ENCODE measurements at regions not wholly inside any gene's neighbourhood (a gene's known extent, or its start where the extent isn't known, plus 50 kb on each side); places are given as distances from the start of the nearest gene placed in this dataset.

DNA sequence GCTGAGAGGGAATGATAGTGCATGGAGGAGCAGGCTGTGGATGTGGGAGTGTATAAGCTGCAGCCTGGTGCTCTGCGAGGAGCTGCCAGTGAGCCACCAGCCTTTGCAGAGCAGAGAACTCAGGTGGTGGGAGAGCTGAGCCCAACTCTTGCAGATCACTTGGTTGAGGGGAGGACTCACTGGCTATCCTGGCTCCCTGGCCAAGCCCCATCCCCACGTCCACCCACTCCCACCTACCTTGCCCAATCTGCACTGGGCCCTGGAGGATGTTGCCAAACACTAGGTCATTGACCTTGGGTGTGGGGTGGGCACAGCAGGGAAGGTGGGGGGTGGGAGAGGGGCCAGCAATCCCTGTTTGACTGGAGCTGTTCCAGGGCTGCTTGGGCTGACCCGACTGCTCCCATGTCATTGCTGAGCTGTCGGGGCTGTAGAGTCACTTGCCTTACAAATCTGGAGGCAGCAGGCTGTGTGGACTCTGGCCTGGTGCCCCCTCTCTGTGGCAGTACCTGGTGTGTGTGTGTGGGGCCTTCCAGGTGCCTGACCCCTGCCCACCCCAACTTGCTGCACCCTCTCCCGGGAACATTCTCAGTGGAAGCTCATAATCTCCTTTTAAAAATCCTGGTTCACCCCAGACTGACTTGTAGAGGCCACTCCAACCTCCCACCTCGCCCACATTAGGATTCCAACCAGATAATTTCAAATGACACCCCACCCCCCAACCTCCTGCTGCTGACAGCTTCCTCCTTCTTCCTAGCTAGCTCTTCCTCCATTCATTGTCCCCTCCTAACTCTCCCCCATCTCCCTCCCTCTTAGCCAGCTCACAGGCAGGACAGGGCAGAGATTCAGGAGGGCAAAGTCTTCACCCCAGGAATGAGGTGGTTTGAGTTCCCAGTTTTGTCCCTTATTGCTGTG lies 162.3 kb downstream of the MRPL14 start:
- no peak for DNase-seq

DNA sequence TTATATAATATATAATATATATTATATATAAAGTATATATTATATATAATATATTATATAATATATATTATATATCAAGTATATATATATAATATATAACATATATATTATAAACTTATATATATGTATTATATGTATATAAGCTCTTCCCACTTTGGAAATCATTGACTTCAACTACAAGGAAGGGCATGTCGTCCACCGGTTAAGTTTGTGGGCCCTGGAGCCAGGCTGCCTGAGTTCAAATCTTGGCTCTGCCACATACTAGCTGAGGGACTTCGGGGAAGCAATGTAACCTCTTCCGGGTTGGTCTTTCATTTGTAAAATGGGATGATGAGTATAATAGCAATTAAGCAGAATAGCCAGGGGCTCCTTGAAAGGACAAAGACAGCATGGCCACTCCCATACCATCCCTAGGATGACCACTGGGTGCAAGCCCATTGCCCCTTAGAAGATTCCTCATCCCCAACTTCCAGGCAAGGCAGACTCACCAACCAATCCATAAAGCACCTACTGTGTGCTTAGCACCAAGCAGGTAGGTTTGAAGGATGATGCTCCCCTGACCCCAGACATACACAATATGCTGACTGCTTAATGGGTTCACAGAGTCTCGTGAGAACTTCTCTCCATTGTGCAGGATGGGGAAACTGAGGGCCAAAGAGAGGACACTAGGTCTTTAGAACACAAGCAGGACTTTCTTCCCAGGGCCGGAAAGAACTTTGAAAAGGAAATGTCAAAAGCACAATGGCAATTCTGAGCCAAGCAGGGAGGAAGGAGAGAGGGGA lies 163.2 kb downstream of the MRPL14 start:
- DNase-seq = no peak

DNA sequence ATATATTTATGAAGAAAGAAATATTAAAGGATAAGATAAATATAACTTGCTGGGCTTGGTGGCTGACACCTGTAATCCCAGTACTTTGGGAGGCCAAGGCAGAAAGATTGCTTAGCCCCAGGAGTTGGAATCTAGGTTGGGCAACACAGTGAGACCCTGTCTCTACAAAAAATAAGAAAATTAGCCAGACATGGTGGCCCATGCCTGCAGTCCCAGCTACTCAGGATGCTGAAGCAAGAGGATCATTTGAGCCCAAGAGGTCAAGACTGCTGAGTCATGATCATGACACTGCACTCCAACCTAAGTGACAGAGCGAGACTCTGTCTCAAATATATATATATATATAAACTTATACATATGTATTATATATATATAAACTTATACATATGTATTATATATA lies 164.0 kb downstream of the MRPL14 start:
- no peak for DNase-seq

DNA sequence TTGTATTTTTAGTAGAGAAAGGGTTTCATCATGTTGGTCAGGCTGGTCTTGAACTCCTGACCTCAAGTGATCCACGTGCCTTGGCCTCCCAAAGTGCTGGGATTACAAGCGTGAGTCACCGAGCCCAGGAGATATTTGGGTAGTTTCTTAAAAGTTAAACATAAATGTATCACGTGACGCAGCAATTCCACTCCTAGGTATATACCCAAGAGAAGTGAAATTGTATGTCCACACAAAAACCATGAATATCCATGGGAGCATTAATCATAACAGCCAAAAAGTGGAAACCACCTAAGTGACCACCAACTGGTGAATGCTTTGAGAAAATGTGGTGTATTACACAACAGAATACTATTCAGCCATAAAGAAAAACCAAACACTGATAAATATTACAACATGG lies 164.8 kb downstream of the MRPL14 start:
- no peak for DNase-seq

DNA sequence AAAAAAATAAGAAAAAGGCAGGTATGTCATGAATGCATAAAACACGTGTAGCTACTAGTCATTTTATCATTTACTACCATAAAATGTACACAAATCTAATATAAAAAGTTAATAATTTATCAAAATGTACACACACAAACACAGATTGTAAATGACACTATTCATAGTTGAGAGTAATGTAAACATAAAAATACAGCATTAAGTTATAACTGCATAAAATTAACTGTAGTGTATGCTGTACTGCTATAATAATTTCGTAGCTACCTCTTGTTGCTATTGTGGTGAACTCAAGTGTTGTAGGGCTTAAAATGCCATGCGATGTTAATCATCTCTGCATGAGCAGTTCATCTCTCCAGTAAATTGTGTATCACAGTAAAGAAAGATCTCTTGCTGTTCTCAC lies 170.0 kb downstream of the MRPL14 start:
- DNase-seq = no peak

DNA sequence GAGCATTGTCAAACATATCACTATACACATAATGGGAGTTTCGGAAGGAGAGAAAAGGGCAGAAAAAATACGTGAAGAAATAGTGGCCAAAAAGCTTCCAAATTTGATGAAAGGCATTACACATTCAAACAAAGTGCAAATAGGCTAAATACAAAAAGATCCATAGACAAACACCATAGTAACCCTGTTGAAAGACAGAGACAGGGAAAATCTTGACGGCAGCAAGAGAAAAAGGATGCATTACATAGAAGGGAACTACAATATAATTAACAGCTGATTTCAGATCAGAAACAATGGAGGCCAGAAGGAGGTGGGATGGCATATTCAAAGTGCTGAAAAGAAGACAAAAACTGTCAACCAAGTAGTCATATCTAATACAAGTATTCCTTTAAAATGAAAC lies 170.8 kb downstream of the MRPL14 start:
- no peak for DNase-seq

DNA sequence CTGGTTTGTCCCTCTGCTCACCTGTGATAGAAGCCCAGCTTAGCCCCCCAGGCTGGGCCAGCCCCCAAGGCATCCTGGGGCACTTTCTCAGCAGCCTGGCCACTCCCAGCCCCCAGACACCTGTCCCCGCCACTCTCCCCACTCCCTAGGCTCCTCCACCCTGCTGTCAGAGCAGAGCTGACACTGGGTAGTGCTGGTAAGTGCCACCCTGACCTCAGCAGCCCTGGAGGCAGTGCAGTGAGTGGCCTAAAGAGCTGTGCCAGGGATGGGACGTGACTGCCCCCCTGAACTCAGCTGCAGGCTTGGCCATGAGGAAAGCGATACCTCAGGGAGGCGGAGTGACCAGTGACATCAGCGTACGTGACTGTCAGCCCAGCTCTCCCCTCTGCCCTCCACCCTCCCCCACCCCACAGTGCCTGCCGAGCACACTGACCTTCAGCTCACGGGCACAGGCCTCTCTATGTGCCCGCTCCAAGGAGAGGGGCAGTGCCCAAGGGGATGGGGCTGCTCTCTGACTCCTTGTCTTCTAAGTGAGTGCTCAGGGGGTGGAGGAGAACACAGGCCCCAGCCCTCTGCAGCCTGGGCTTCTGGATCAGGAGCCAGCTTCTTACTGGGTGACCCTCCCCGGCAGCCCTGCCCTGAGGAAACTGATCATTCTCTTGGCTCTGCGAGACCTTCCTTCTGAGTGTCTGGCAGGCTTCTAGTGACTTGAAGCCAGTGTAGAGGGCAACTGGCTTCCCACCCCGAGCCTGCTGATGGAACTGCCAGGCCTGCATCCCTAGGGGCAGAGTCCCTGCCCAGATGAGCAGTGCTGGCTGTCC lies 172.7 kb downstream of the MRPL14 start:
- no peak for DNase-seq

DNA sequence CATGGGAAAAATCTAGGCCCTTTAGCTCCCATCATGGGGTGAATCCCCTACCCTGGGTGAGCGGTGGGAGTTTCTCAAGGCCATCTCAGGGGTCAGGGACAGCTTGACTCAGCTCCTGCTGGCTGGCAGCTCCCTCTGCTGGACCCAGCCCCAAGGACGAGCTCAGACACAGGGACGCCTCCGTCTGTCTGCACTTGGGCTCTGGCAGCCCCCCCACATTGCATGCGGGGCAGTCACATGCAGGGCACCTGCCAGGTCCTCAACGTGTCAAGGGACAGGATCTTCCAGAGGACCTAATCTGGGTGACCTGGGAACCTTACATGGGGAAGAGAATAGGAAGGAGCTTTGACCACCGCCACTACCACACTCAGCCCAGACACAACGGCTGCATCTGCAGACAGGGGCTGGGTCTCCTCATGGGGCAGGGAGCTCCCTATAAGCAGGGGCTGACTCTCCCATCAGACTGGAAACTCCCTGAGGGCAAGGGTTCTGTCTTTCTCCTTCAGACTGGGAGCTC lies 173.4 kb downstream of the MRPL14 start:
- no peak for DNase-seq

DNA sequence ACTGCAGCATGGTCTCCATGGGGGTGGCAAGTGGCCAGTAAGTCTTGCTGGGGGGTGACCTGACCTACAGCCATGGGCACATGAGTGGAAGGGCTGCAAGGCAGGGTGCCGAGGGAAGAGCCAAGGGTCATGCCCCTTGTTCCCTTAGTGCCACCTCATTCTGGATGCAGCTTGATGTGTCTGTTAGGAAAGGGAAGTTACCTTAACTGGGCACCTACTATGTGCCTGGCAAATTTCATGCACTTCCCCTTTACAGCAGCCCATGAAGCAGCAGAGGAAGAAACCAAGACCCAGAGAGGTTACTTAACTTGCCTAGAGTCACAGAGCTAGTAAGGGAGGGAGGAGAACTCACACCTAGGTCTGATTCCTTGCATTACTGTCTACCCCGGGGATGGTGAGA lies 174.0 kb downstream of the MRPL14 start:
- DNase-seq = no peak

DNA sequence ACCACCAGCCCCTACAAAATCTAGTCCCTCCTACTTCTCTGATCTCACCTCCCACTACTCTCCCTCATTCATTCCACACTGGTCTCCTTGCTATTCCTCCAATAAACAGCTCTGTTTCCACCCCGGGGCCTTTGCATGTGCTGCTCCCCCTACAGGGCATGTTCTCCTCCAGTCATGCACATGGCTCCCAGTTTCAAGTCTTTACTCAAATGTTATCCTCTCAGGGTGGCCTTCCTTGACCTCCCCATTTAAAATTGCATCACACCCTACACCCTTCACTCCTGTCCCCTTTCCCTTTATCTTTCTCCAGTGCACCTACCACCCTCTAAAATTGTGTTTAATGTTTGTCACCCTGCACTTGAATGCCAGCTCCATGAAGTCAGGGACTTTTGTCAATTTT lies 174.5 kb downstream of the MRPL14 start:
- DNase-seq = no peak

DNA sequence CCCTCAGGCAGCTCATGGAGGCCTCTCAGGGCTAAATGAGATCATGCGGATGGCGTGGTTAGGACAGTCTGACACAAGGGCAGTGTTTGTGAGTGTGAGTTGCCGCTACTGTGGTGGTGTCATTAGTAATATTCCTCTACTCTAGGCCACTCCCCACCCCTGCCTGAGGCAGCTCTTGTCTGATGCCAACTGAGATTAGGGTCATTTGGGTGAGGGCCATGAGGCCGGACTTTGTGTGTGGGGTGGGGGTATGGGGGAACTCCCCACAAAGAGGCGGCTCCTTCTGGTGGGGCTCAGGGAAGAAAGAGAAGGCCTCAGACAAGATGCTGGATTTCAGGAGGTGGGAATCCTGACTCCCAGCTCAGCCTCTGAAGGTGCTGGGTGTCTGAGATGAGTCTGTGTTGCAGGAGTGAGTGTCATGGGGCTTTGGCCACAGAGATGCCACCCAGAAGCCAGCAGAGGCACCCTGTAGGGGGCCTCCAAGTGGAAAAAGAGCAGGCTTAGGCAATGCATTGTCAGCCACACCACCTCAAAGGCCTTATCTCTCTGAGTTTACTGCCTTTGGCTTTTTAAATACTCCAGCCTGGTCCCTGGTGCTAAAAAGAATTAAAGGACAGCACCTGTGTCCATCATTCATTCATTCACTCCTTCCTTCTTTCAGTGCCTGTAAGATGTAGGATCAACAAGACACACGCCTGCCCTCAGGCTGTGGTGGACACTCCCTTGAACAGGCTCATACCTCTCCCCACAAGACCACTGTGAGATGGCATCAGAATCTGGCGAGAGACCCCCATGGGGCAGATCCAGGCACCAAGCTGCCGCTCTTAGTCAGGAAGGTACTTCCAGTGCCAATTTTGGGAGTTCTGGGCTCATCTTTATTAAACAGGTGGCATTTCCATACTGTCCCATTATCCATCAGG lies 175.2 kb downstream of the MRPL14 start:
- no peak for DNase-seq

DNA sequence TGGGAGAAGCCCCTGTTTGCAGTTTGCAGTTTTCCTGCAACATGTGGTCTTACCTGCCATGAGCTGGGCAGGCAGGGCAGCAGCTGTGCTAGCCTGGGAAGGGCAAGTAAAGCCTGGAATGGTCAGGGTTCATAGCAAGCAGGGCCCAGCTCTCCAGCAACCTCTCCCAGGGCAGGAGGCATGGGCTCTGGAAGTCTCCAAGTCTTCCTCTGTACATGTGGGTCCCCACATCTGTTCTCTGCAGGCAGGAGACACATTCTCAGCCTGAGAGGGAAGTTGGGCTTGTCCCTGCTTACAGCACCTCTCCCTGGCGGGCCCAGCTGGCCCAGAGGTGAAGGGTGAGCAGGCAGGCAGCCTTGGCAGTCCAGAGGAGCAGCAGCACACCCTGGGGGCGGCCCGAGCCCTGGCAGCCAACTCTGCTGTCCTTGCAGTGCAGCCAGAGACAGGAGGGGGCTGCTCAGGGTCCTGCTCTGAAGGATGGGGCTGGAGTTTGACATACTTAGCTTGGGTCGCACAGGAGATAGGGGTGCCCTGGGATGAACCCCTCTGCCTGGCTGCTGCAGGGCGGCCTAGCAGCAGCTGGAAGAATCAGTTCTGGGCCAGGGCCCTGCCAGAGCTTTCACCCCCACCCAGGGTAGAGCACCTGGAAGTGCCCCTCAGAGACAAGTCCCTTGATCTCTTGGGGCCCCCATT lies 176.0 kb downstream of the MRPL14 start:
- DNase-seq = no peak

DNA sequence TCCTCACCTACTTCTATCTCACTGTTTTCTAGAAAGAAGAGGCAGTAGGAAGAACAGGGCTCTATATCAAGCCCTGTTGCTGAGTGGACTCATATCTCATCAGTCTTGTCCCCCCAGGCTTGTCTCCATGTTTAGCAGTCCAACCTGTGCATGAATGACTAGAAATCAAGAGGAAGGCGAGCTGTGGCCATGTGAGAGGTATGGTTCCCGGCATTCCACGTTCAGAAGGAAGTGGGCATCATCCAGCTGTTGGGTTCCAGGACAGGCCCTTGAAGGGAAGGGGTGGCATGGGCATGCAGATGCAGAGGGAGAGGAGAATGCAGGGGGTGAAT lies 176.6 kb downstream of the MRPL14 start:
- DNase-seq = no peak

DNA sequence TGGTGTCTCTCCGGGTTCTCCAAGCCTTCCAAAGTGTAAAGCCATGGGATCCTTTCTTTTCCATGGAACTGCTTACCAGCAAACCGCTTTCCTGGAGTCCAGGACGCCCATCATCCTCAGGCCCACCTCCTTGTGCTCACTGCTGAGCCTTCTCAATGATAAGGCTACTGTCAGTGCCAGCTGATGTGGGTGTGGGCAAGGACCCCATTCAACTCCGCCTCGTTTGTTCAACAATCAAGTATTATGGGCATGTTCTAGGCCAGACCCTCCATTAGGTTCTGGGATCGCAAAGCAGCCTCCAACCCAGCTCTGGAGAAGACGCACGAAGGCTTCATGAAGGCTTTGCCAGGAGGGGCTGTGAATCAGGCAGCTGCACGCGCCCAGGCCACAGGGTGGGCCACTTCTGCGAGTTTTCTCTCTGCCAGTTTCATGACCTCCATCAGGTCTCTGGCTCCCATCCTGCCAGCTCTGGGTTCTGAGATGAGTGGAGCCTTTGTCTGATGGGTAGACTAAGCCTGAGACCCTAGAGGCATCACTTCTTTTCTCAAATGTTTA lies 177.1 kb downstream of the MRPL14 start:
- DNase-seq = no peak

DNA sequence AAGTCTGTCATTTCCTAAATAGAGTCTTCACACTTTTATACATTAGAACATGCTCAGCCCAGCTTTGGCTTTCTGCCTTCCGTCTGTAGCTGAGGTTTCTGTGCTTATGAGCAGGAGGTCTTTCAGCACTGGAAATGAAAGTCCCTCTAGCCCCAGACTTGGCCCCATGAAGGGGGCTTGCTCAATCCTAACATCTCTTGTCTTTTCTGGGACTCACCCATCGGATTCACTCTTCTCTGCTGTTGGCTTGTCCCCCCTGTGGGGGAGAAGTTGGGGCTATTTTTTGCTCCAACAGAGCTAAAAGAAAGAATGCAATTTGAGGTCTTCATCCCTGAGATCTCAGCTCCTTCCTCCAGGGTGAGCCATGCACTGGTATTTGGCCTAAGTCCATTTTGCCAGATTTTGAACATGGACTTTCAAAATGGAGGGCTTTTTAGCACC lies 177.7 kb downstream of the MRPL14 start:
- DNase-seq = no peak

DNA sequence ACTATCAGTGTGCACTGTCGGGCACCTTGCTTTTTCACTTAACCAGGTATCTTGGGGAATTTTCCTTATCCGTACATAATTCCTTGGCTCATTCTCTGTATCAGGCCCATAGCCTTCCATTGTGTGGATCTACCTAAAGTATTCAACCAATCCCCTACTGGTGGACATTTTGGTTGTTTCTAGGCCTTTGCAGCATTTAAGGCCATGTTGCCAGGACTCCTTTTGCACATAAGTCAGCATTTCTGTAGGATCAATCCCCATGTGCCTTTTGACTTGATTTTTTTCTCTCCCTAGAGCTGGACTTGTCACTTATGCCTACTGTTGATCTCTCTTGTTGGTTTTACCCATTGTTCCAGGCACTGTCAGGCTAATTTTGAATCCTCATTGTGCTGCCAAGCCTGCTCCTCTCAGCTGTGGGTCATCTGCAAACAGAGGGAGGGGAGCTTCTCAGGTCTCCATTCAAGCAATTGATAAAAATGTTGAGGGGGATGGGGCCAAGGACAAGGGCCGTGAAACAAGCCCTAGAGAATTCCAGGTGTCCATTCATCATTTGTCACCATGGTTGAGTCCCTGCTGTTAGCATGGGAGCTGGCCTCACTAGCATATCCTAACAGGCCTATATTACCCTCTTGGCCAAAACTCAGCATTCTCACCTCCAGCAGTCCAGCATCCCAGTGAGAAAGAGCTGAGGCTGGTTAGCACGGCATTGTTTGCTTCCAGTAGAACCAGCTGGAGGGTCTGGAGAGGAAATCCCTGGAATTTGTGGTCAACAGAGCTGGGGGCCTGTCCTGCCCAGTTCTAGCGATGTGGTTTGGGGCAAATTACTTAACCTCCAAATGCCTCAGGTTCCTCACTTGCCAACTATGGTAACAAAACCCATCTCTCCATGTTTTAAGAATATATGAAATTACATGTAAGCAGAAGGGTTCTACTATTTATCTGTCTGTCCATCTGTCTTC lies 178.4 kb downstream of the MRPL14 start:
- DNase-seq = no peak

DNA sequence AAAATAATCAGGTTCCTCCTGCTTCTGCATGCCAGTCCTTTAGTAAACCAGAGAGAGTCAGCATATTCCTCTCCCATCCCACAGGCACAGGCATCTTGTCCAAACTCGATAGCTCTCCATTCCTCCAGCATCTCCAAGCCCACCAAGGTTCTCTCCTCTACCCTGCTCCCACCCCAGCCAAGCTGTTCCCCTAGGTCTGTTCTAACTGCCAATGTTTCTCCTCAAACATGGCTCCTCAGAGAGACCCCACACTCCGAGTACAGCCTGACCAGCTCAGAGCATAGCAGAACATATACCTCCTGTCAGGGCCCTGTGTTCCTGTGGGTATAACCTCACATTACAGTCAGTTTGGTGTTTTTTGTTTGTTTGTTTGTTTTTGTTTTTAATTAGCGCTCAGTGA lies 177.8 kb downstream of the VEGFA start:
- no peak for DNase-seq

DNA sequence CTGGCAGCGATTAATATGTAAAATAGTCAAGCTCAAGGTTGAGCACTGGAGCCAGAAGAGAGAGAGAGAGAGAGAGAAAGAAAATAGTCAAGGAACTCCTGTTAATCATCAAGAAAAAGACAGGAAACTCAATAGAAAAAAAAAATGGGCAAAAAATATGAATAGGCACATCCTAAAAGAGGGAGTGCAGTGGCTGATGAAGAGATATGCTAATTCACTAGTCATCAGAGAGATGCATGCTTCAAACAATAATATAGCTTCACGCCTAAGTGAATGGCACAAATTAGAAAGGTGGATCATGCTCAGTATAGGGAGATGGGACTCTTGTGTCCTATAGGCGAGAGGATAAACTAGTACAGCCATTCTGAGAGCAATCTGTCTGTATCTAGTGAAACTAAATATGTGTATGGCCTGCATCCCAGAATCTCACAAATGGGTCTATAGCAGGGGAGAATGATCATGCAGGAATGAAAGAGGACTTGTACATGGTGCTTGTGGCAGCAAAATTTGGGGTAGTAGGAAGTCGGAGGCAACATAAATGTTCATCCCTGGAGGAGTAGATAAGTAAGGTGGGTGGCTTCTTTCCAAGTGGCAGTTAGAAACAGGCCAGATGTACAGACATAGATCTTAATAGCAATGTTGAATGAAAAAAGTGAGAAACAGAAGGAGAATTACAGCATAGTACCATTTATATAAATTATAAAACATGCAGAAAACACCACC lies 176.8 kb downstream of the VEGFA start:
- no peak for DNase-seq

DNA sequence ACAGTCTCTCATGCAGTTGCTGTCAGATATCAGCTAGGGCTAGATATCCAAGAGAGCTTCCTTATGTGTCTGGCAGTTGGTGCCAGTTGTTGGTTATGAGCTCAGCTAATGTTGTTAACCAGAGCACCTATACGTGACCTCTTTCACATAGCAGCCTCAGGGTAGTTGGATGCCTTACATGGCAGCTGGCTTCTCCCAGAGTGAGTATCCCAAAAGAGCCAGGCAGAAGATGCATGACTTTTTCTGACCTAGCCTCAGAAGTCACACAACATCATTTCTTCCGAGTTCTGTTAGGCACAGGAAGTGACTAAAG lies 175.7 kb downstream of the VEGFA start:
- DNase-seq = no peak

Measured in NCI-H2227 treated with DMSO at 0.1 percent for 48 hours (cell line).